Fibroblast of skin of scalp (primary cell): ENCODE measurements at regions not wholly inside any gene's neighbourhood (a gene's known extent, or its start where the extent isn't known, plus 50 kb on each side); places are given as distances from the start of the nearest gene placed in this dataset.
A peak's percentile ranks its signal among the peaks of the same experiment; 100 is the strongest.

ENCODE experiments used
- DNase-seq: peaks from one replicate; pipeline ENCODE4 v3.0.0-alpha.2; 2013

GRCh38 chr6:19472153-19472552 lies 365.0 kb upstream of the ID4 start:
- DNase-seq: peak; percentile 95

GRCh38 chr6:19472850-19473249 lies 364.3 kb upstream of the ID4 start:
- DNase-seq: peak; percentile 20

GRCh38 chr6:19477563-19477962 lies 359.6 kb upstream of the ID4 start:
- no peak for DNase-seq

- no peak for DNase-seq
Observed at GRCh38 chr6:19478273-19478672, 358.9 kb upstream of the ID4 start.

- DNase-seq: peak; percentile 75
Observed at GRCh38 chr6:19478992-19479391, 358.2 kb upstream of the ID4 start.

GRCh38 chr6:19479551-19479950 lies 357.6 kb upstream of the ID4 start:
- peak; percentile 14 for DNase-seq

GRCh38 chr6:19492636-19493405 lies 344.3 kb upstream of the ID4 start:
- DNase-seq: peak; percentile 7

GRCh38 chr6:19501737-19502245 lies 335.4 kb upstream of the ID4 start:
- no peak for DNase-seq

GRCh38 chr6:19502301-19502700 lies 334.9 kb upstream of the ID4 start:
- DNase-seq: no peak

GRCh38 chr6:19515939-19516338 lies 321.2 kb upstream of the ID4 start:
- DNase-seq: no peak

GRCh38 chr6:19519941-19520340 lies 317.2 kb upstream of the ID4 start:
- DNase-seq: peak; percentile 52

- no peak for DNase-seq
Observed at GRCh38 chr6:19524366-19525186, 312.6 kb upstream of the ID4 start.

- no peak for DNase-seq
Observed at GRCh38 chr6:19525673-19526072, 311.5 kb upstream of the ID4 start.

GRCh38 chr6:19530188-19530587 lies 307.0 kb upstream of the ID4 start:
- DNase-seq: no peak

GRCh38 chr6:19535351-19535750 lies 301.8 kb upstream of the ID4 start:
- no peak for DNase-seq

GRCh38 chr6:19536838-19537237 lies 300.3 kb upstream of the ID4 start:
- no peak for DNase-seq

- DNase-seq: no peak
Observed at GRCh38 chr6:19538096-19538495, 299.1 kb upstream of the ID4 start.

- no peak for DNase-seq
Observed at GRCh38 chr6:19547507-19547906, 289.7 kb upstream of the ID4 start.

GRCh38 chr6:19549109-19549508 lies 288.1 kb upstream of the ID4 start:
- peak; percentile 19 for DNase-seq

- DNase-seq: no peak
Observed at GRCh38 chr6:19550380-19550779, 286.8 kb upstream of the ID4 start.

GRCh38 chr6:19551611-19552010 lies 285.6 kb upstream of the ID4 start:
- no peak for DNase-seq

- peak; percentile 58 for DNase-seq
Observed at GRCh38 chr6:19552076-19552475, 285.1 kb upstream of the ID4 start.

- DNase-seq: no peak
Observed at GRCh38 chr6:19552588-19552987, 284.6 kb upstream of the ID4 start.
